ENCODE measurements at regions not wholly inside any gene's neighbourhood (a gene's known extent, or its start where the extent isn't known, plus 50 kb on each side); places are given as distances from the start of the nearest gene placed in this dataset.

DNA sequence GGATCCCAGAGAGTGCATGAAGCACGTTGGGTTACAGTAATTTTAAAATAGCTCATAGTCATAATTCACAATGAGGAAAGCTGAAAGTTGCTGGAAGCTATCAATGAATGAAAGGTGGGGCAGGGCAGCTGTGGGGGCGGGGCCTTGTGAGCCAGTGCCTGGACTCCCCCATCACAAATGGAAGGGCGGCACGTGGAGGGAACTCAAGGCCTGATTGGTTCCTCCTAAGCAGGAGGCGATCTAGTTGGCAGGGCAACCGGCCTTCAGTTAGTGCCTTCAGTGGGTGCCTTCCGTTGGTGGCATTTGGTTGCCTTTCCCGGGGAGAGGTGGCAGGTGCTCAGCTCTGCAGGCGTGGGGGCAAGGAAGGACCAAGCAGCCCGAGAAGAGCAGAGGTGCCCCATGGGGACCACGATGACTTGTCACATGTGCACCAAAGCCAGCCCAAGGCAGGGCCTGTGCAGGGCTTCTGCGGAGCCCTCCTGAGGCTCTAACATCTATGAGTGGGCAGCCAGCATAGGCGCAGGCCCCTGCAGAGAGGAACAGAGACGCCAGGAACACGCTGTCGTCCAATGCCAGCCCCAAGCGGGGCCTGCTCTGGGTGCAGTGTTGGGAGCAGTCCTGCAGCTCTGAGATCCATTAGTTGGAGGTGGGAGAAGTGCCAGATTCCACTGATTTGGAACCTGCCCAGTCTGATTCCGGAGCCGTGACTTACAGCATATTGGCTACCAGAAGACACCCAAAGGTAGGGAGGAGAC, 59.8 kb upstream of the PDSS1 start:
- no peaks in the 10 kb centered on the region for H3K27me3 ChIP-seq (ENCODE audit: insufficient read depth, low read length)
- TF ChIP-seq, protein P1, sequence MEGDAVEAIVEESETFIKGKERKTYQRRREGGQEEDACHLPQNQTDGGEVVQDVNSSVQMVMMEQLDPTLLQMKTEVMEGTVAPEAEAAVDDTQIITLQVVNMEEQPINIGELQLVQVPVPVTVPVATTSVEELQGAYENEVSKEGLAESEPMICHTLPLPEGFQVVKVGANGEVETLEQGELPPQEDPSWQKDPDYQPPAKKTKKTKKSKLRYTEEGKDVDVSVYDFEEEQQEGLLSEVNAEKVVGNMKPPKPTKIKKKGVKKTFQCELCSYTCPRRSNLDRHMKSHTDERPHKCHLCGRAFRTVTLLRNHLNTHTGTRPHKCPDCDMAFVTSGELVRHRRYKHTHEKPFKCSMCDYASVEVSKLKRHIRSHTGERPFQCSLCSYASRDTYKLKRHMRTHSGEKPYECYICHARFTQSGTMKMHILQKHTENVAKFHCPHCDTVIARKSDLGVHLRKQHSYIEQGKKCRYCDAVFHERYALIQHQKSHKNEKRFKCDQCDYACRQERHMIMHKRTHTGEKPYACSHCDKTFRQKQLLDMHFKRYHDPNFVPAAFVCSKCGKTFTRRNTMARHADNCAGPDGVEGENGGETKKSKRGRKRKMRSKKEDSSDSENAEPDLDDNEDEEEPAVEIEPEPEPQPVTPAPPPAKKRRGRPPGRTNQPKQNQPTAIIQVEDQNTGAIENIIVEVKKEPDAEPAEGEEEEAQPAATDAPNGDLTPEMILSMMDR (IDR thresholded peaks at IDR 0.05; ENCODE audit: extremely low read depth, low read depth, low read length) = no peak
- H3K36me3 ChIP-seq (ENCODE audit: insufficient read depth, low read length) = no peaks in the 10 kb centered on the region

GRCh38 chr10:26640391-26640790, 57.1 kb upstream of the PDSS1 start:
- no peaks in the 10 kb centered on the region for H3K36me3 ChIP-seq (ENCODE audit: insufficient read depth, low read length)
- TF ChIP-seq, protein P1 (IDR thresholded peaks at IDR 0.05; ENCODE audit: extremely low read depth, low read depth, low read length) = no peak
- H3K4me1 ChIP-seq (ENCODE audit: insufficient read depth, low read length) = no peaks in the 10 kb centered on the region
- no peak overlapping the region for H3K4me2 ChIP-seq (ENCODE audit: insufficient read depth, low read length)
- DNase-seq (ENCODE audit: insufficient read length, low spot score, missing footprints) = no peak
- no peaks in the 10 kb centered on the region for H4K20me1 ChIP-seq (ENCODE audit: insufficient read depth, low read length)
- H3K27ac ChIP-seq (ENCODE audit: low read depth, low read length) = no peak overlapping the region
- H3K4me3 ChIP-seq (ENCODE audit: insufficient read depth, low read length) = no peak overlapping the region
- no peaks in the 10 kb centered on the region for H3K9me3 ChIP-seq (ENCODE audit: low read depth, low read length)
- H3K79me2 ChIP-seq (ENCODE audit: insufficient read depth, low read length) = no peaks in the 10 kb centered on the region
- no peak overlapping the region for H2AFZ ChIP-seq (ENCODE audit: low read length)
- H3K27me3 ChIP-seq (ENCODE audit: insufficient read depth, low read length) = no peaks in the 10 kb centered on the region

More for the DNA sequence above, 59.8 kb upstream of the PDSS1 start:
- Histone ChIP-seq H3K9me3 (ENCODE audit: low read depth, low read length) (no peaks in the 10 kb centered on the region), H3K79me2 (ENCODE audit: insufficient read depth, low read length) (no peaks in the 10 kb centered on the region), H2AFZ (ENCODE audit: low read length) (no peak overlapping the region), H3K4me2 (ENCODE audit: insufficient read depth, low read length) (no peak overlapping the region), H4K20me1 (ENCODE audit: insufficient read depth, low read length) (no peaks in the 10 kb centered on the region), H3K4me1 (ENCODE audit: insufficient read depth, low read length) (no peaks in the 10 kb centered on the region), H3K4me3 (ENCODE audit: insufficient read depth, low read length) (no peak overlapping the region), H3K27ac (ENCODE audit: low read depth, low read length) (no peak overlapping the region)
- DNase-seq (ENCODE audit: insufficient read length, low spot score, missing footprints) = no peak

- Histone ChIP-seq H3K27me3 (ENCODE audit: insufficient read depth, low read length) (no peaks in the 10 kb centered on the region), H3K9me3 (ENCODE audit: low read depth, low read length) (no peaks in the 10 kb centered on the region), H3K4me1 (ENCODE audit: insufficient read depth, low read length) (no peaks in the 10 kb centered on the region), H4K20me1 (ENCODE audit: insufficient read depth, low read length) (no peaks in the 10 kb centered on the region), H3K27ac (ENCODE audit: low read depth, low read length) (no peak overlapping the region), H3K4me2 (ENCODE audit: insufficient read depth, low read length) (no peak overlapping the region), H3K4me3 (ENCODE audit: insufficient read depth, low read length) (no peak overlapping the region), H3K36me3 (ENCODE audit: insufficient read depth, low read length) (no peaks in the 10 kb centered on the region), H2AFZ (ENCODE audit: low read length) (no peak overlapping the region), H3K79me2 (ENCODE audit: insufficient read depth, low read length) (no peaks in the 10 kb centered on the region)
- TF ChIP-seq, protein P1 (IDR thresholded peaks at IDR 0.05; ENCODE audit: extremely low read depth, low read depth, low read length) = no peak
- no peak for DNase-seq (ENCODE audit: insufficient read length, low spot score, missing footprints)
Measured at GRCh38 chr10:26642896-26643653, 54.4 kb upstream of the PDSS1 start.

- H3K27ac ChIP-seq (ENCODE audit: low read depth, low read length) = no peak overlapping the region
- no peak for DNase-seq (ENCODE audit: insufficient read length, low spot score, missing footprints)
- no peak overlapping the region for H3K4me3 ChIP-seq (ENCODE audit: insufficient read depth, low read length)
- H3K27me3 ChIP-seq (ENCODE audit: insufficient read depth, low read length) = no peaks in the 10 kb centered on the region
- TF ChIP-seq, protein P1 (IDR thresholded peaks at IDR 0.05; ENCODE audit: extremely low read depth, low read depth, low read length) = no peak
- no peaks in the 10 kb centered on the region for H4K20me1 ChIP-seq (ENCODE audit: insufficient read depth, low read length)
- H3K4me1 ChIP-seq (ENCODE audit: insufficient read depth, low read length) = no peaks in the 10 kb centered on the region
- no peaks in the 10 kb centered on the region for H3K79me2 ChIP-seq (ENCODE audit: insufficient read depth, low read length)
- no peak overlapping the region for H2AFZ ChIP-seq (ENCODE audit: low read length)
- H3K36me3 ChIP-seq (ENCODE audit: insufficient read depth, low read length) = no peaks in the 10 kb centered on the region
- no peaks in the 10 kb centered on the region for H3K9me3 ChIP-seq (ENCODE audit: low read depth, low read length)
- no peak overlapping the region for H3K4me2 ChIP-seq (ENCODE audit: insufficient read depth, low read length)
Measured at GRCh38 chr10:26647602-26648244, 49.8 kb upstream of the PDSS1 start.

Measured in osteoblast (primary cell).